GM19324 (cell line): ENCODE measurements at regions not wholly inside any gene's neighbourhood (a gene's known extent, or its start where the extent isn't known, plus 50 kb on each side); places are given as distances from the start of the nearest gene placed in this dataset.
"Not testable (repeated sequence)": the region's sequence is repeated elsewhere in the genome, so short reads cannot be mapped to it uniquely, and the experiment has no call there.

ENCODE experiments used
- ATAC-seq: cut with Tn5 transposase; IDR thresholded peaks from one replicate; pipeline ENCODE4 v1.9.1; 2021; ENCODE audit warnings: mild to moderate bottlenecking, moderate library complexity; ENCODE audit not compliant: unreplicated experiment, low FRiP score

GRCh38 chr14:61602003-61602732 lies 93.1 kb upstream of the HIF1A start:
- no peak for ATAC-seq

GRCh38 chr14:61602733-61603077 lies 92.6 kb upstream of the HIF1A start:
- no peak for ATAC-seq

- ATAC-seq: no peak
These were observed 91.6 kb upstream of the HIF1A start for GRCh38 chr14:61603736-61604135.

GRCh38 chr14:61607570-61608244 lies 87.6 kb upstream of the HIF1A start:
- no peak for ATAC-seq

GRCh38 chr14:61608245-61609165 lies 86.8 kb upstream of the HIF1A start:
- no peak for ATAC-seq

- no peak for ATAC-seq
These were observed 86.0 kb upstream of the HIF1A start for GRCh38 chr14:61609191-61609843.

GRCh38 chr14:61609884-61610283 lies 85.4 kb upstream of the HIF1A start:
- ATAC-seq: no peak

GRCh38 chr14:61610900-61611299 lies 84.4 kb upstream of the HIF1A start:
- ATAC-seq: no peak

- no peak for ATAC-seq
These were observed 83.3 kb upstream of the HIF1A start for GRCh38 chr14:61611880-61612630.

- ATAC-seq: not testable (repeated sequence)
These were observed 82.3 kb upstream of the HIF1A start for GRCh38 chr14:61613006-61613405.

- ATAC-seq: no peak
These were observed 80.6 kb upstream of the HIF1A start for GRCh38 chr14:61614693-61615092.

GRCh38 chr14:61615743-61616523 lies 79.4 kb upstream of the HIF1A start:
- ATAC-seq: no peak

- ATAC-seq: no peak
These were observed 78.7 kb upstream of the HIF1A start for GRCh38 chr14:61616524-61617185.

GRCh38 chr14:61618448-61618847 lies 76.9 kb upstream of the HIF1A start:
- ATAC-seq: no peak

GRCh38 chr14:61619494-61619893 lies 75.8 kb upstream of the HIF1A start:
- no peak for ATAC-seq

- ATAC-seq: no peak
These were observed 75.0 kb upstream of the HIF1A start for GRCh38 chr14:61620130-61620946.

- ATAC-seq: no peak
These were observed 73.9 kb upstream of the HIF1A start for GRCh38 chr14:61621444-61621843.

- ATAC-seq: no peak
These were observed 73.3 kb upstream of the HIF1A start for GRCh38 chr14:61622051-61622450.
